Thyroid gland (tissue), 4 donors: ENCODE measurements at regions not wholly inside any gene's neighbourhood (a gene's known extent, or its start where the extent isn't known, plus 50 kb on each side); places are given as distances from the start of the nearest gene placed in this dataset.

Source experiments
- CTCF ChIP-seq, 6 experiments: fragments of 200-600 bp in 3 of 6; fragments of 450-650 bp in 3 of 6; sonication (generic) in 3 of 6; IDR thresholded peaks; one replicate each; pipeline ENCODE4 v1.5.1; 2016 to 2019; ENCODE audit warnings: antibody characterized with exemption in 6 of 6, mild to moderate bottlenecking in 2 of 6, inconsistent platforms in 1 of 6, moderate library complexity in 1 of 6
- POLR2A ChIP-seq, 2 donors: fragments of 450-650 bp; IDR thresholded peaks; one replicate each; pipeline ENCODE4 v1.6.1; 2017; ENCODE audit warnings: antibody characterized with exemption in 2 of 2, mild to moderate bottlenecking in 2 of 2, moderate library complexity in 1 of 2

GRCh38 chr13:50456111-50456510, 387.4 kb downstream of the DLEU7 start:
- TF ChIP-seq POLR2A (IDR thresholded peaks at IDR 0.05): no peak
- TF ChIP-seq CTCF (IDR thresholded peaks at IDR 0.05): no peak
